Activated CD4-positive, CD25-positive, alpha-beta regulatory T cell (primary cell): ENCODE measurements at regions not wholly inside any gene's neighbourhood (a gene's known extent, or its start where the extent isn't known, plus 50 kb on each side); places are given as distances from the start of the nearest gene placed in this dataset.
A peak's percentile ranks its signal among the peaks of the same experiment; 100 is the strongest.
"Not testable (repeated sequence)": the region's sequence is repeated elsewhere in the genome, so short reads cannot be mapped to it uniquely, and the experiment has no call there.

ENCODE experiments used
- DNase-seq, 4 experiments: peaks; one replicate each; lab custom pipeline; 2025; lab: John Stamatoyannopoulos, UW

DNA sequence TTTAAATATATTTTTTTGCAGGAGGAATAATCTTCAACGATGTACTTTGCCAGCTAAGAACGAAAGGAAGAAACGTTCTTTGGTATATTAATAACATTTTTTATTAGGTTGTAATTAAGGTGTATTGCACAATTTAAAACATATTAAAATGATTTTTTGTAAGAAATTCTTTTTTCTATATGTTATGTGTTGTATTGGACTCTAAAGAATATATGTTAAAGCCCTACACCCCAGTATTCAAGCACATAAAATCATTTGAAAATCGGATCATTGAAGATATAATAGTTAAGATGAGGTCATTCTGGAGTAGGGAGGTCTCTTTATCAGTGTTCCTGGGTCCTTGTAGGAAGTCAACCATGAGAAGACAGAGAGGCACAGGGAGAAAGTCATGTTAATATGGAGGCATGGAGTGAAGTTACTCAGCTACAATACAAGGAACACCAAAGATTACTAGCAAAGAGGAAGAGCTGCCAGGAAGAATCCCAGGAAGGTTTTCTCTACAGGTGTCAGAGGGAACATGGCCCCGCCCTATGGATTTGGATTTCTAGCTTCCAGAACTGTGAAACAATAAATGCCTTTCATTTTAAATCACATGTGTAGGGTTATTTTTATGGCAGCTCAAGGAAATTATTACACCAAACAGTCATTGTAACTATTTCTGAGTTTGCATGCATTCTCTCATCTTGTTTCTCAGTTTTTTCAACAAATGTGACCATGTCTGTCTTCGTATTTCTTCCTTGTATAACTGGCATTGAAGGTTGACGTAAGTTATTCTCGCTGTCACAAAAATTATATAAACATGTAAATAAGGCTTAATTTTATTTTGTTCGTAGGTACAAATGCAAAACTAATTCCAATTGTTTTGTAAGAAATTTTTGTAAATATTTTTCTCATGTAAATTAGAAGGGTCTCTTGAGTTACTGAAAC lies 75.4 kb upstream of the VPREB1 start:
- DNase-seq = no peak

DNA sequence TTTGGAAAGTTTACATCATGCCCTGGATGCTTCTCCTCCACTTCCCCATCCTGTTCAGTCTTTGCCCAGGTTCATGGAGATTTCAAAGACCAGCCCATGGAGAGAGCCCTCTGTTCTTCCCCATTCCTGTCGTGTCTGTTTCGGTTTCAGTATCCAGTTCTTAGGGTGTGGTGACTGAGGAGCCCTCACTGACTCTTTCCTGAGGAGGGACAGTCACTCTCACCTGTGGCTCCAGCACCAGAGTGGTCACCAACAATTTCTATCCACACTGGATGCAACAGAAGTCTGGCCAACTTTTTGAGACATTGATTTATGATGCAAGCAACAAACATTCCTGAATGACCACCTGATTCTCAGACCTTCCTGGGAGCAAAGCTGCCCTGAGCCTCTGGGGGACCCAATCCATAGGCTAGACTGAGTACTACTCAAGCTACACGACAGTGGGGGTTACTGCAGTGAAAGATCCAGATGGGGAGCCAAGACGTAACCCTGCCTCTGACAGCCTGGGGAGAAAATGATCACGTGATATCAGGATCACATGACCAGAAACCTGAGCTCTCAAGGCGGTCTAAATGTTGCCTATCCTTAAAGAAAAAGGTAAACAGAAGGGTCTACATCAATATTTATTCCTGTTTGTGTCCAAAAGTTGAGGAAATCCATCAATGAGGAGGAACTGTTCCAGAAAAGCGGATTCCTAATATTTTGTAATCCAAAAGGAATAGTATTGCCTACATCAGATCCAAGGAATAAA lies 76.2 kb upstream of the VPREB1 start:
- DNase-seq = no peak

DNA sequence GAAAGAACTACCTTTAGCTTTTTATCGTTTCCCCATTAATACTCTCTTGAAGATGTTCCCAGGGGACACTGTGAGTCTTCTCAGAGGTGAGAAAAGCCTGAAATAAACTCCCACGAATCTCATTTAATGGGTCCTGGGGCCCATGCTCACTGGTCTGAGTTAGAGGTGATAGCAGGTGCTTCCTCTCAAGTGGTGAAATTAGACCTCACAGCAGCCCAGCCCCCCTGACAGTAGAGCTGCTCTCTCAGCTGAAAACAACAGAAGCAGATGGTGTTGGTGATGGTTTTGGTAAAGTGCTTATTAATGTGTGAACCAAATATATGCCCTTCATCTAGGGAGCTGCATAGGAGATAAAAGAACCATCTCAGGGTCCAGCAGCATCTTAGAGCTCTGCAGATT lies 76.8 kb upstream of the VPREB1 start:
- no peak for DNase-seq

DNA sequence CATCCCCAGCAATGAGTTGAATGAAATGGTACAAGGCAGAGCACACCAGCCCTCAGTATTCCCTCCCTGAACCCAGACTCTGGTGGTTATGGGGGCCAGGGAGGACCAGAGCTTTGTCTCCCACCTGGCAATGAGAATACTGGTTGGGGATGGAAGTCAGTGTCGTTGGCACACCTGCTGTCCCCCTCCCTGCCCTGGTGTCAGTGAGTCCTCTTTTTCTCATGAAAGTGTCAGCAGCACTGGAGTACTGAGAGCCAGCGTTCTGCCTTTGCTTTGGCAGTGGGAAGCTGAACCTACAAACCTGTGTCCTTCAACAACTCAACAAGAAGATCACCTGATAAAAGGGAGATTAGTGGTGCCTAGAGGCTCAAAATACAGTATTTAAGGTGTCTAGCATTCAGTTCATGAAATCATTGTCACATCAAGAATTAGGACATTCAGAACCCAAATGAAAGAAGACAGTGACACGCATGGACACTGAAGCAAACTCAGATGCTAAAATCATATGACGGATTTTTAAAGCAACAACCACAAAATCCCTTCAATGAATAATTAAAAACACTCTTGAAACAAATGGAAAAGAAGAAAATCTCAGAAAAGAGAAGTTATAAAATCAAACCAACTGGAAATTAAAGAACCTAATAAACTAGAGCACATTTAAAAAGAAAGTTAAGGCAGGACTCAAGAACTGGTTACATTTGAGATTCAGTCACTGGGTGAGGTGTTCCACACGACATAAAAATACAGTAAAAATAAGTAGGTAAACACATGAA lies 77.5 kb upstream of the VPREB1 start:
- no peak for DNase-seq

DNA sequence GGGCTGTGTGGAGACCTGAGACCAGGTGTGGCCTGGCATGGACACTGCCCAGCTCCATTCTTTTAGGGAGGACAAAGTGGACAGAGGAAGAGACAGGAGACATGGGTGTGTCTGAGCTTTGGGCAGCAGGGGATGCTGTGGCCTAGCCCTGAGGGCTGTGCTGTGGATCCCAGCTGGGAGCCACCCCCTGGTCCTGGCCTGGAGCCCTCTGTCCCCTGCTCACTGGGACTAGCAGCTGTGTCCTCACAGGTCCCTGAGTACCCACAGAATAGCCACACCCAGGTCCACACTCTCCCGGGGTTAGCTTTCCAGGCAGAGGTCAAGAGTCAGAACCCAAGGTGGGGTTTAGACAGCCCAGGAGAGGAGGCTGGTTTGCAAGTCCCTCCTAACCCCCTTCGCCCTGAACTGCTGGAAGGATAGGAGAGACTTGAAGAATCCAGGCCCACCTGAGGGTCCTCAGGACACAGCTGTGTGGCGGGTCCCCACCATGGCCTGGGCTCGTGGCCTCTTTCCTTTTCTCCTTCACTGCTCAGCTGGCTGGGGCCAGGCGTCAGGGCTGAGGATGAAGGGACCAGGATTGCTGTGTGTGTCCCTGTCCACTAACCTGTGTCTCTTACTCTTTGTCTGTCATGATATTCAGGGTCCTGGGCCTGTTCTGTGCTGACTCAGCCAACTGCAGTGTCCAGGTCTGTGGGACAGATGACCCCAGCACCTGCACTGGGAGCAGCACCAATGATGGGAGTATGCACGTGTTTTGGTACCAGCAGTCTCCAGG lies 78.5 kb upstream of the VPREB1 start:
- DNase-seq = no peak

DNA sequence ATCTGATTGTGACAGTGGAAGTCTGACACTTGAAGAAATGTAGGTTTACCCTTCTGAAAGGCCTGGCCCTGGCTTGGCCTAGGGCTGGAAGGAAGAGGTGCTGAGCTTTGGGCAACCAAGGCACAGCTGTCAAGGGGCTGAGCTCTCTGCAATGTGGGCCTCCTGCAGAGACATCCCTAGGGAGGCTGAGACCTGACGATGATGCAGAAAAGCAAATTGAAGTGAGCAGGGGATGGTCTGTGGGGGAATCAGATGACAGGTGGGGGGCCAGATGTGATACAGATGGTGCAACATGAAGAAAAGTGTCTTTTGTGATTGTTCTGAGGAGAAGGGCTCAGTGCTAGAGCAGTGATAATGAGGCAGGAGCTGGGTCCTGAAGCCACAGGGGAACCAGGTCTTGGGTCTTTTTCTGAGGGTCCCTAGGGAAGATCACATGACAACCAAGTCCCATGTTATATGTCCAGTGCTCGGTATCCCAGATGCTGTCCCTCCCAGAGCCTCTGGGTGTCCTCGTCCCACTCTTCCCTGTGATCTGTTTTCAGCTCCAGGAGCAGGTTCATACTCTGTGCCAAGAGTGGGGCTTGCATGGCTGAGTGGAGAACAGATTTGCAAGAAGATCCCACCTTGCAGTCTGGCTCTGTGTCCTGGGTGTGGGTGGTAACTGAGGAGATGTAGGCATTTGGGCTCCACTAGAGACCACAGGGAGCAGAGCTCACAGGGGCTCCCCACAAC lies 79.9 kb upstream of the VPREB1 start:
- DNase-seq = no peak

DNA sequence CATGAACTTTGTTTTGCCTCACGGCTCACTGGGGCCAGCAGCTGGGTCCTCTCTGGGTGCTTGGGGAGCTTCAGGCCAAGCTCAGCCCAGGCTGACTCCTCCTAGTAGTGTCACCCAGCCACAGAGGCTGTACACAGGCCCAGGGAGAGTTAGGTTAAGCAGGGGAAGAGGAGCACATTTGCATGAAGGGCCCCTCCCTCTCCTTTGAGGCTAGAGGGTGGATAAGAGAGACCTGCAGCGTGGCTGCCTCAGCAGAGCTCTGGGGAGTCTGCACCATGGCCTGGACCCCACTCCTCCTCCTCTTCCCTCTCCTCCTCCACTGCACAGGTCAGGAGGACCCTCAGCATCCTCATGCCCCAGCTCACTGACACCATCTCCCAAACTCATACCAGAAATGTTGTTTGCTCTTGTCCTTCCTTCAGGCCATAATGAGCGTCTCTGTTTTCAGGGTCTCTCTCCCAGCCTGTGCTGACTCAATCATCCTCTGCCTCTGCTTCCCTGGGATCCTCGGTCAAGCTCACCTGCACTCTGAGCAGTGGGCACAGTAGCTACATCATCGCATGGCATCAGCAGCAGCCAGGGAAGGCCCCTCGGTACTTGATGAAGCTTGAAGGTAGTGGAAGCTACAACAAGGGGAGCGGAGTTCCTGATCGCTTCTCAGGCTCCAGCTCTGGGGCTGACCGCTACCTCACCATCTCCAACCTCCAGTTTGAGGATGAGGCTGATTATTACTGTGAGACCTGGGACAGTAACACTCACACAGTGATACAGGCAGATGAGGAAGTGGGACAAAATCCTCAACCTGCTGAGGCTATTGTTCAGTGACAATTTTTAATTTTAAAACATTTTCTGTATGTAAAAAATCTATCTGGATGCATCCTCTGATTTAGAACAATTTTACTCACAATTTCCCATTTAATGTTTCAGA lies 82.4 kb upstream of the VPREB1 start:
- no peak for DNase-seq

DNA sequence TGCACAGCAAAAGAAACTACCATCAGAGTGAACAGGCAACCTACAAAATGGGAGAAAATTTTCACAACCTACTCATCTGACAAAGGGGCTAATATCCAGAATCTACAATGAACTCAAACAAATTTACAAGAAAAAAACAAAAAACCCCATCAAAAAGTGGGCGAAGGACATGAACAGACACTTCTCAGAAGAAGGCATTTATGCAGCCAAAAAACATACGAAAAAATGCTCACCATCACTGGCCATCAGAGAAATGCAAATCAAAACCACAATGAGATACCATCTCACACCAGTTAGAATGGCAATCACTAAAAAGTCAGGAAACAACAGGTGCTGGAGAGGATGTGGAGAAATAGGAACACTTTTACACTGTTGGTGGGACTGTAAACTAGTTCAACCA lies 83.8 kb upstream of the VPREB1 start:
- not testable (repeated sequence) for DNase-seq

DNA sequence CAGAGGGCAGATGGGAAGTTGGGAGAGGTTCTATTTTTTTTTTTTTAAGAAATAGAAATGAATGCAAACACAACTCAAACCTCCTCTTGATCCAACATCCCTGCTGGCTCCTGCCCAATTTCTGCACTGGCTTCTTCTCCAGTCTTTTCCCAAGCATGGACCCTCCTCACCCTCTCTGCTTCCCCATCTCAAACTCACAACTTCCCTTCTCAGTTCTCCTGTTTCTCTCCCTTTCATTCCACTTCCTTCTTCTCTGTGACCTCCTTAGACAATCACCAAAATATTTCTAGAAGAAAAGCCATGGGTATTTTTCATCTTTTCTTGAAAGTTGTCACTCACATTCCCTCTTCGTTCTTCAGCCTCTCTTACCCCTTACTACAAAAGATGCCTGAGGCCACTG lies 85.2 kb upstream of the VPREB1 start:
- no peak for DNase-seq

DNA sequence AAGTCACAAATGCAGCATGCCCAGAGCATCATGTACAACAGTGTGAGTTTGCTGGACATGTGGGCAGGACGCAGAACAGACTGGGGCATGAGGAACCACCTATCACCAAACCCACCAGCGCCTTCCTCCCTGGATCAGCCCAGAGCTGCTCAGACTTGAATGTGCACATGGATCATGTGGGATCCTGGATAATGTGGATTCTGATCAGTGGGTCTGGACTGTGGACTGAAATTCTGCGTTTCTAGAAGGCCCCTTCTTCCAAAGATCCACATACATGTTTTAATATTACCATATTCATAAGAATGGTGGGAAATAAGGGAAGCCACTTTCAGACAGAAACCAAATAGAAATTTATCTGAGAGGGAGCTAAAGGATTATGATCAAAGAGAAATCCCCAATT lies 85.6 kb upstream of the VPREB1 start:
- DNase-seq = no peak

DNA sequence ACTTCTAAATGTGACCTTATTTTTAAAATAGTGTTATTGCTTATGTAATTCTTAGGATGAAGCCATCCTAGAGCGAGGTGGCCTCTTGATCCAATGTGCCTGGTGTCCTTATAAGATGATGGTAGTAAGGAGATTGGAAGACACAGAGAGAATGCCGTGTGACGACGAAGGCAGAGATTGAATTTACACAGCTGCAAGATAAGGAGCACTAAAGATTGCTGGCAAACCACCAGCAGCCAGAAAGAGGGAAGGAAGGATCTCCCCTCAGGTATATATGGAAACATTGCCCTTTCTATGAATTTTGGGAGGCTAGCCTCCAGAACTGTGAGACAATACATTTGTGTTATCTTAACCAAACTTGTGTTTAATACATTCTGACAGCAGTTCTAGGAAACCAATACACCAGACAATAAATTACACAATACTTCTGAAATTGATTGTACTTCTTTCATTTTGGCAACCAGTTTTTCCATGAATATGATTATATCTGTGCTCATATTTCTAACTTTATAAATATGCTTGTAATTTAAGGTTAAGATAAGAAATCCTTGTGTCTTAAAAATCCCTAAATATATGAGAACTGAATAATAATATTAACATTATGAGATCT lies 86.3 kb upstream of the VPREB1 start:
- no peak for DNase-seq

DNA sequence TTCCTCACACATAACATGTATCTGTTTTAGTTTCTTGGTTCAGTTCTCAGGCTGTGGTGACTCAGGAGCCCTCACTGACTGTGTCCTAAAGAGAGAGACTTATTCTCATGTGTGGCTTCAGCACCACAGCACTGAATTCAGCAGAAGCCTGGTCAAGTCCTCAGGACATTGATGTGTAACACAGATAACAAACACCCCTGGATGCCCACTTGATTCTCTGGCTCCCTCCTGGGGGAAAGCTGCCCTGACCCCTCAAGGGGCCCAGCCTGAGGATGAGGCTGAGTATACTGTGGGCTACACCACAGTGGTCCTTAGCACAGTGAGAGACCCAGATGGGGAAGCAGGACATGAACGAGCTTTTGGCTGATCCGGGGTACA lies 87.2 kb upstream of the VPREB1 start:
- DNase-seq = no peak

DNA sequence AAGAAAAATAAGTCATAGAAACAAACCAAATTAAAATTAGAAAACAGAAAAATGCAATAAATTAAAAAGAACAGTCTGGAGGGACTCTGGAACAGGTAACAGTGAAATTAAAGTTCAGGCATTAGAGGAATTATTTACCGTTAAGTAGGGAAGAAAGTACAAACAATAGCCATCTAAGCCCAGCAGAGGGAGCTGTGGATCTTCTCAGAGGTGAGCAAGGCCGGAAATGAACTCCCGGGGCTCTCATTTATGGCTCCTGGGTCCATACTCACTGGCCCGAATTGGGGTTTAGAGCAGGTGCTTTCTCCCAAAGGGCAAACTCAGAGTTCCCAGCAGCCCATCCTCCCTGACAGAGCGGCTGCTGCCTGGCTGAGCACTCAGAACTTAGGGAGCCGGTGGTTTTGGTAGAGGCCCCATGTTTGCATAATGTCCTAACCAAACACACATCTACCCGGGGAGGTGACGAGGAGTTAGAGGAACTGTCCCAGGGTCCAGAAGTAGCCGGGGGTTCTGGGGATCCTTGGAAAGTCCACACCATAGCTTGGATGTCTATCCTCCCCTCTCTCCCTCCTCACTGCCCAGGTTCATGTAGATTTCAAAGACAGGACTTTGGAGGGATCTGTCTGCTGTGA lies 87.8 kb upstream of the VPREB1 start:
- DNase-seq = peak in 2 of 4 experiments; percentile 30 to 36

DNA sequence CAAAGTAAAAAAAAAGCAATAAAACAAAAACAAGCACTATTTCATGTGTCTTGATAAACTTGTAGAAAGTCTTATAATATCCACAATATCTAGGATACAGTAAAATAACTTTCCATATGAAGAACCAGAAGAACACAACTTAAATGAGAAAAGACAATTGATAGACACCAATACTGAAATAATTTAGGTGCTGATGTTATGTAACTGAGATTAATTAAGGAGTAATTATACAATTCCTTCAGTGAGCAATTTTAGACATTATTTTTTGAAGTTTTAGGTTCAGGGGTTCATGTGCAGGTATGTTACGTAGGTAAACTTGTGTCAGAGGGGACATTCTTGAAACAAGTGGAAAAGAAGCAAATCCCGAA lies 88.3 kb upstream of the VPREB1 start:
- DNase-seq = no peak

DNA sequence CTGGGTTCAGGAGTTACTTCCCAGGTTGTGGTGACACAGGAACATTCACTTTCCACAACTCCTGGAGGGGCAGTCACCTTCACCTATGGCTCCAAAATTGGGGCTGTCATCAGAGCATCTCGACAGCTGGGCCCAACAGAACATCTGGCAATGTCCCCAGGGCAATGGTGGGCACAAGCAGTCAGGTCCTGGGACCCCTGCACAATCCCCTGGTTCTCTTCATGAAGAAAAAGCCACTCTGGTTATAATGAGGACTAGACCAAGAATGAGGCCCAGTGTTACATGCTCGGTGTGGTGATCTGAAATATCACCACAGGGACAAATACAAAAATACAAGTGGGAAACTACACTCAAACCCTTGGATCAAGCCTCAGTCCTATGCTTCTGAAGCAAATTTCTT lies 89.0 kb upstream of the VPREB1 start:
- DNase-seq = no peak

DNA sequence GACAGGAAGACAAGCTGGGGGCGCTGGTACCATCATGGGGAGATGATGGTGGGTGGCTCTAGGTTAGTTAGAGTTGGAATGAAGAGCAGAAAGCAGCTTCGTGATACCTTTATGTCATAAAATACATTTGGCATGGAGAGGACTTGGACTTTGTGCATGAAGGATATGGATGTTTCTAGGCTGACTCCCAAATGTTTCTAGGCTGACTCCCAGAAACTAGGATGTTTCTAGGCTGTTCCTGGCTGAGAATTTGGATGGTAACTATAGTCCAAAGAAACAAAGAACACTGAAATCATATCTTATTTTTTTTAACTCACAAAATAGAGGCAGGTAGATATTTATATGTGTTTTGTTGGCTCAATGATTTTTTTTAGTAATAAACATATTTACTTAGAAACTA lies 89.4 kb upstream of the VPREB1 start:
- DNase-seq = no peak

DNA sequence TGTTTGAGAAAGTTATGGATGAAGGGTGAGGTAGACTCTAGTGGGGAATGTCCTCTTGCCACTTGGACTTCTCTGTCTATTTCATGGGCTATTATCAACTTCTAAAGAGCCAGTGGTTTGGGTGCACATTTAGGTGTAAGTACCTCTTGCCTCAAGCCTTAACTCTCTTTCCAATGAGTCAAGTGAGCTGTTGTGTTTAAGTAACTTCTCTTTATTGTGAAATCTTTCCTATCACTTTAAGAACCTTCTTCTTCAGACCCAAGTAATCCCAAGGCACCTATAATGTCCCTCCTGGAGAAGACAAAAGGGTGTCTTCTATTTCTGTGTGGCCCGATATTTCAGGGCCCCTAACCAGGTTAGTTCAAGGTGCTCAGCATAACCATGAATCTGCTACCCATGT lies 90.5 kb upstream of the VPREB1 start:
- no peak for DNase-seq

DNA sequence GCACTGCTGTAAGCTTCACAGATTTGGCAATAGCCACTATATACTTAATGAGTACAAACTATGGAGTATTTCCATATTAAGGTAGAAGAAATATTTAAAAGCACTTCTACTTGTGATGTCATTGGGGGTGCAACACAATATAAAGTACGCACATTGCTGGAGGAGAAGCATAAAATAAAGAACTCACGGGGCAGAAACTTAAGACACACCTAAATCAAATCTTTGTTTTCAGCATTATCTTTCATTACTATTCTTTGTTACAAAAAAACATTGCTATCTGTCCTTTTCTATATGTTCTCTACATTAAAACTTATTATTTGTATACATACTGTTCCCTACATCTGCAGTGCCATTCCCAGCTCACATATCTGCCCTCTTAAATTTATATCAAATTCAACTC lies 93.3 kb upstream of the VPREB1 start:
- DNase-seq = no peak

DNA sequence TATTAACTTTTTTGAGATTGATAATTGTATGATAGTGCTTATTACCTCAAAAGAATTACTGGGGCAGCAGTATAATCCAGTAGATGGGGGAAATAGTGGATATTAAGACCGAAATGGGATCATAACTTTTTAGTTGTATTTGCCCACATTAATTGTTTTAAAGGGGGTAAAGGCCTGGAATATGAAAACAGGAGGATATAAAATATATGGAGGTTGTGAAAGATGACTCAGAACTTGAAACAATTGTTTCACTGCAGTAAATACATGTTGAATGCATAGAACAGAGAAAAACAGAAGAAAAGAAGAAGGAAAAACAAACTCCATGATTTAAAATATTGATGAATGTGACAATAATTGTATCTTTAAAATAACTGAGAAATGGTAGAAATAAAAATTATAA lies 94.1 kb upstream of the VPREB1 start:
- DNase-seq = no peak
